WTC11 (cell line): ENCODE measurements at regions not wholly inside any gene's neighbourhood (a gene's known extent, or its start where the extent isn't known, plus 50 kb on each side); places are given as distances from the start of the nearest gene placed in this dataset.

Experiments
- ATAC-seq: fragments of 200-7000 bp; cut with Tn5 transposase; 2 replicates; pipeline ENCODE4 v1.10.0; 2021; ENCODE audit warnings: mild to moderate bottlenecking, moderate library complexity
- CTCF ChIA-PET: fragments of 300-600 bp; sonication (Branson Sonifier 250); formaldehyde crosslinking; loops from one replicate; lab custom pipeline; 2021; ENCODE audit warnings: antibody characterized with exemption; lab: Charles Lee
- POLR2A ChIA-PET: fragments of 350-600 bp; sonication (Branson Sonifier 250); formaldehyde crosslinking; loops from one replicate; lab custom pipeline; 2021; ENCODE audit warnings: antibody characterized with exemption; lab: Charles Lee
- DNase-seq: peaks from one replicate; pipeline ENCODE4 v3.0.0; 2021; ENCODE audit warnings: low spot score
- H3K27ac Mint-ChIP-seq: 2 replicates; pipeline ENCODE4 v1.8.0; 2021; ENCODE audit warnings: mixed read lengths
- H3K27me3 Mint-ChIP-seq: 2 replicates; pipeline ENCODE4 v1.8.0; 2021; ENCODE audit warnings: low read depth, mild to moderate bottlenecking, moderate library complexity, mixed read lengths
- H3K36me3 Mint-ChIP-seq: 2 replicates; pipeline ENCODE4 v1.8.0; 2021; ENCODE audit warnings: mixed read lengths
- H3K4me1 Mint-ChIP-seq: 2 replicates; pipeline ENCODE4 v1.8.0; 2022; ENCODE audit warnings: mixed read lengths
- H3K4me3 Mint-ChIP-seq: 2 replicates; pipeline ENCODE4 v1.8.0; 2021; ENCODE audit warnings: mild to moderate bottlenecking, moderate library complexity, mixed read lengths
- H3K9me3 Mint-ChIP-seq: 2 replicates; pipeline ENCODE4 v1.8.0; 2021; ENCODE audit warnings: mixed read lengths
- CREB1 ChIP-seq: sonication (generic); formaldehyde crosslinking; IDR thresholded peaks from 2 replicates; pipeline ENCODE4 v1.8.0; 2023; ENCODE audit warnings: mild to moderate bottlenecking, missing genetic modification reagents
- CREM ChIP-seq: sonication (generic); formaldehyde crosslinking; IDR thresholded peaks from 2 replicates; pipeline ENCODE4 v1.8.1; 2022; ENCODE audit warnings: mild to moderate bottlenecking, missing genetic modification reagents, moderate library complexity
- ESRRA ChIP-seq: sonication (generic); formaldehyde crosslinking; IDR thresholded peaks from 2 replicates; pipeline ENCODE4 v1.8.1; 2022; ENCODE audit warnings: mild to moderate bottlenecking, missing genetic modification reagents, borderline replicate concordance
- FOXK1 ChIP-seq: sonication (generic); formaldehyde crosslinking; IDR thresholded peaks from 2 replicates; pipeline ENCODE4 v1.8.0; 2022; ENCODE audit warnings: mild to moderate bottlenecking, moderate library complexity, missing genetic modification reagents
- HMGA2 ChIP-seq: fragments of 250-450 bp; sonication (Bioruptor Pico); IDR thresholded peaks from 2 replicates; pipeline ENCODE4 v1.4.0; 2021; ENCODE audit warnings: mild to moderate bottlenecking, moderate library complexity
- KAT7 ChIP-seq: sonication (generic); formaldehyde crosslinking; IDR thresholded peaks from 2 replicates; pipeline ENCODE4 v1.8.1; 2023; ENCODE audit warnings: missing genetic modification reagents, mild to moderate bottlenecking, borderline replicate concordance
- OVOL2 ChIP-seq: fragments of 250-450 bp; sonication (Bioruptor Pico); IDR thresholded peaks from 2 replicates; pipeline ENCODE4 v1.9.0; 2021; ENCODE audit warnings: mild to moderate bottlenecking, borderline replicate concordance
- ZNF232 ChIP-seq: sonication (generic); formaldehyde crosslinking; IDR thresholded peaks from 2 replicates; pipeline ENCODE4 v1.8.0; 2022; ENCODE audit warnings: mild to moderate bottlenecking, missing genetic modification reagents
- ZNF396 ChIP-seq: fragments of 250-450 bp; sonication (Bioruptor Pico); IDR thresholded peaks from 2 replicates; pipeline ENCODE4 v1.8.0; 2021; ENCODE audit warnings: mild to moderate bottlenecking, moderate library complexity, borderline replicate concordance
- TF ChIP-seq, protein P1 (sequence below): sonication (generic); formaldehyde crosslinking; conservative IDR thresholded peaks from 2 replicates; pipeline ENCODE4 v1.8.1; 2023; ENCODE audit warnings: mild to moderate bottlenecking, low read depth, missing genetic modification reagents, moderate library complexity
- TF ChIP-seq, protein P2 (sequence below): sonication (generic); formaldehyde crosslinking; IDR thresholded peaks from 2 replicates; pipeline ENCODE4 v1.8.0; 2022; ENCODE audit warnings: mild to moderate bottlenecking, missing genetic modification reagents
- TF ChIP-seq, protein P3 (sequence below): sonication (generic); formaldehyde crosslinking; IDR thresholded peaks from 2 replicates; pipeline ENCODE4 v1.8.0; 2023; ENCODE audit warnings: missing genetic modification reagents
- TF ChIP-seq, protein P4 (sequence below): fragments of 250-450 bp; sonication (Bioruptor Pico); IDR thresholded peaks from 2 replicates; pipeline ENCODE4 v1.9.0; 2021; ENCODE audit warnings: mild to moderate bottlenecking
- TF ChIP-seq, protein P5 (sequence below): fragments of 250-450 bp; sonication (Bioruptor Pico); IDR thresholded peaks from 2 replicates; pipeline ENCODE4 v1.9.0; 2021; ENCODE audit warnings: mild to moderate bottlenecking, borderline replicate concordance
- TF ChIP-seq, protein P6 (sequence below): fragments of 200-600 bp; IDR thresholded peaks from 2 replicates; pipeline ENCODE4 v1.8.0; 2022; ENCODE audit warnings: antibody characterized with exemption
- TF ChIP-seq, protein P7 (sequence below): sonication (generic); formaldehyde crosslinking; IDR thresholded peaks from 2 replicates; pipeline ENCODE4 v1.8.1; 2023; ENCODE audit warnings: mild to moderate bottlenecking, missing genetic modification reagents, moderate library complexity
- TF ChIP-seq, protein P8 (sequence below): sonication (generic); formaldehyde crosslinking; IDR thresholded peaks from 2 replicates; pipeline ENCODE4 v1.8.0; 2022; ENCODE audit warnings: mild to moderate bottlenecking, missing genetic modification reagents

DNA sequence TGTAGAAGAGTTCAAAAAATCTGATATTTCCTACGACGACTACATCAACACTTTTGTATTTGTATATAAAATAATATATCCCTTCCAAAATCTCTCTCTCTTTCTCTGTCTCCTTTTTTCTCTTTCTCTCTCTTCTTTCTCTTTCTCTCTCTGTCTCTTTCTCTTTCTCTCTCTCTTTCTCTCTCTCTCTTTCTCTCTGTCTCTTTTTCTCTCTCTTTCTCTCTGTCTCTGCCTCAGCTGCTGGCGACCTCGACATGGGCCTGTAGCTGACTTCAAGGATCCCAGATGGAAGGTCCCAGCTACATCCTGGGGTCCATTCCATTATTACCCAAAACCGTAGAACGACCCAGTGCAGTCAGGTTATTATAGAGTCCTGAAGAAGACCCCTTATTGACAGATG, 90.0 kb downstream of the CD24 start (continued):
- TF ChIP-seq, protein P1, sequence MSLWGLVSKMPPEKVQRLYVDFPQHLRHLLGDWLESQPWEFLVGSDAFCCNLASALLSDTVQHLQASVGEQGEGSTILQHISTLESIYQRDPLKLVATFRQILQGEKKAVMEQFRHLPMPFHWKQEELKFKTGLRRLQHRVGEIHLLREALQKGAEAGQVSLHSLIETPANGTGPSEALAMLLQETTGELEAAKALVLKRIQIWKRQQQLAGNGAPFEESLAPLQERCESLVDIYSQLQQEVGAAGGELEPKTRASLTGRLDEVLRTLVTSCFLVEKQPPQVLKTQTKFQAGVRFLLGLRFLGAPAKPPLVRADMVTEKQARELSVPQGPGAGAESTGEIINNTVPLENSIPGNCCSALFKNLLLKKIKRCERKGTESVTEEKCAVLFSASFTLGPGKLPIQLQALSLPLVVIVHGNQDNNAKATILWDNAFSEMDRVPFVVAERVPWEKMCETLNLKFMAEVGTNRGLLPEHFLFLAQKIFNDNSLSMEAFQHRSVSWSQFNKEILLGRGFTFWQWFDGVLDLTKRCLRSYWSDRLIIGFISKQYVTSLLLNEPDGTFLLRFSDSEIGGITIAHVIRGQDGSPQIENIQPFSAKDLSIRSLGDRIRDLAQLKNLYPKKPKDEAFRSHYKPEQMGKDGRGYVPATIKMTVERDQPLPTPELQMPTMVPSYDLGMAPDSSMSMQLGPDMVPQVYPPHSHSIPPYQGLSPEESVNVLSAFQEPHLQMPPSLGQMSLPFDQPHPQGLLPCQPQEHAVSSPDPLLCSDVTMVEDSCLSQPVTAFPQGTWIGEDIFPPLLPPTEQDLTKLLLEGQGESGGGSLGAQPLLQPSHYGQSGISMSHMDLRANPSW (CRISPR knock-in tag): no peak
- TF ChIP-seq, protein P2, sequence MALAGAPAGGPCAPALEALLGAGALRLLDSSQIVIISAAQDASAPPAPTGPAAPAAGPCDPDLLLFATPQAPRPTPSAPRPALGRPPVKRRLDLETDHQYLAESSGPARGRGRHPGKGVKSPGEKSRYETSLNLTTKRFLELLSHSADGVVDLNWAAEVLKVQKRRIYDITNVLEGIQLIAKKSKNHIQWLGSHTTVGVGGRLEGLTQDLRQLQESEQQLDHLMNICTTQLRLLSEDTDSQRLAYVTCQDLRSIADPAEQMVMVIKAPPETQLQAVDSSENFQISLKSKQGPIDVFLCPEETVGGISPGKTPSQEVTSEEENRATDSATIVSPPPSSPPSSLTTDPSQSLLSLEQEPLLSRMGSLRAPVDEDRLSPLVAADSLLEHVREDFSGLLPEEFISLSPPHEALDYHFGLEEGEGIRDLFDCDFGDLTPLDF: no peak
- TF ChIP-seq ESRRA (CRISPR knock-in tag) (no peak), OVOL2 (CRISPR knock-in tag) (no peak), FOXK1 (CRISPR knock-in tag) (no peak), ZNF396 (CRISPR knock-in tag) (no peak), HMGA2 (no peak), CREB1 (CRISPR knock-in tag) (no peak), KAT7 (CRISPR knock-in tag) (no peak), ZNF232 (CRISPR knock-in tag) (no peak)
- TF ChIP-seq, protein P3, sequence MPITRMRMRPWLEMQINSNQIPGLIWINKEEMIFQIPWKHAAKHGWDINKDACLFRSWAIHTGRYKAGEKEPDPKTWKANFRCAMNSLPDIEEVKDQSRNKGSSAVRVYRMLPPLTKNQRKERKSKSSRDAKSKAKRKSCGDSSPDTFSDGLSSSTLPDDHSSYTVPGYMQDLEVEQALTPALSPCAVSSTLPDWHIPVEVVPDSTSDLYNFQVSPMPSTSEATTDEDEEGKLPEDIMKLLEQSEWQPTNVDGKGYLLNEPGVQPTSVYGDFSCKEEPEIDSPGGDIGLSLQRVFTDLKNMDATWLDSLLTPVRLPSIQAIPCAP: no peak
- TF ChIP-seq, protein P4, sequence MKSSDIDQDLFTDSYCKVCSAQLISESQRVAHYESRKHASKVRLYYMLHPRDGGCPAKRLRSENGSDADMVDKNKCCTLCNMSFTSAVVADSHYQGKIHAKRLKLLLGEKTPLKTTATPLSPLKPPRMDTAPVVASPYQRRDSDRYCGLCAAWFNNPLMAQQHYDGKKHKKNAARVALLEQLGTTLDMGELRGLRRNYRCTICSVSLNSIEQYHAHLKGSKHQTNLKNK (CRISPR knock-in tag): no peak
- TF ChIP-seq, protein P5, sequence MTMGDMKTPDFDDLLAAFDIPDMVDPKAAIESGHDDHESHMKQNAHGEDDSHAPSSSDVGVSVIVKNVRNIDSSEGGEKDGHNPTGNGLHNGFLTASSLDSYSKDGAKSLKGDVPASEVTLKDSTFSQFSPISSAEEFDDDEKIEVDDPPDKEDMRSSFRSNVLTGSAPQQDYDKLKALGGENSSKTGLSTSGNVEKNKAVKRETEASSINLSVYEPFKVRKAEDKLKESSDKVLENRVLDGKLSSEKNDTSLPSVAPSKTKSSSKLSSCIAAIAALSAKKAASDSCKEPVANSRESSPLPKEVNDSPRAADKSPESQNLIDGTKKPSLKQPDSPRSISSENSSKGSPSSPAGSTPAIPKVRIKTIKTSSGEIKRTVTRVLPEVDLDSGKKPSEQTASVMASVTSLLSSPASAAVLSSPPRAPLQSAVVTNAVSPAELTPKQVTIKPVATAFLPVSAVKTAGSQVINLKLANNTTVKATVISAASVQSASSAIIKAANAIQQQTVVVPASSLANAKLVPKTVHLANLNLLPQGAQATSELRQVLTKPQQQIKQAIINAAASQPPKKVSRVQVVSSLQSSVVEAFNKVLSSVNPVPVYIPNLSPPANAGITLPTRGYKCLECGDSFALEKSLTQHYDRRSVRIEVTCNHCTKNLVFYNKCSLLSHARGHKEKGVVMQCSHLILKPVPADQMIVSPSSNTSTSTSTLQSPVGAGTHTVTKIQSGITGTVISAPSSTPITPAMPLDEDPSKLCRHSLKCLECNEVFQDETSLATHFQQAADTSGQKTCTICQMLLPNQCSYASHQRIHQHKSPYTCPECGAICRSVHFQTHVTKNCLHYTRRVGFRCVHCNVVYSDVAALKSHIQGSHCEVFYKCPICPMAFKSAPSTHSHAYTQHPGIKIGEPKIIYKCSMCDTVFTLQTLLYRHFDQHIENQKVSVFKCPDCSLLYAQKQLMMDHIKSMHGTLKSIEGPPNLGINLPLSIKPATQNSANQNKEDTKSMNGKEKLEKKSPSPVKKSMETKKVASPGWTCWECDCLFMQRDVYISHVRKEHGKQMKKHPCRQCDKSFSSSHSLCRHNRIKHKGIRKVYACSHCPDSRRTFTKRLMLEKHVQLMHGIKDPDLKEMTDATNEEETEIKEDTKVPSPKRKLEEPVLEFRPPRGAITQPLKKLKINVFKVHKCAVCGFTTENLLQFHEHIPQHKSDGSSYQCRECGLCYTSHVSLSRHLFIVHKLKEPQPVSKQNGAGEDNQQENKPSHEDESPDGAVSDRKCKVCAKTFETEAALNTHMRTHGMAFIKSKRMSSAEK (CRISPR knock-in tag): no peak

DNA sequence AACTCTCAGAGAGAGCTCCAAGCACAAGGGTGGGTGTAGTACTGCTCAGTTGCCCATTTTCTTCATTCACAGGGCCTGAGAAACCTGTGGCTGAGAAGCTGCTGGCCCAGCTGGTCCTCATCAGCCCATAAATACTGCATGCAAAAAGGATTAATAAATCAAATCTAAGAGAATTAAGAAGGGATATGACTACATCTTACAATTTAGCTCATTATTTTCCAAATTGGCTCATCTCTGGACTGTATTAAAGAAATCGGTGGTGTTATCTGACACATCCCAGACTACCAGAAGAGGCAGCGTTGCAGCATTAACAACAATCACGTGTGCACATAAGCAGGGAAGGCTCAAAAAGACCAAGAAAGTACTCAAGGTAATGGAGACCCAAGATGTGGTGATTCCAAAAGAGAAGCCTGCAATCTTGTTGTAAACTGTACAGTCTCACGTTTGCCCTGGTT, 90.7 kb downstream of the CD24 start:
- TF ChIP-seq, protein P6, sequence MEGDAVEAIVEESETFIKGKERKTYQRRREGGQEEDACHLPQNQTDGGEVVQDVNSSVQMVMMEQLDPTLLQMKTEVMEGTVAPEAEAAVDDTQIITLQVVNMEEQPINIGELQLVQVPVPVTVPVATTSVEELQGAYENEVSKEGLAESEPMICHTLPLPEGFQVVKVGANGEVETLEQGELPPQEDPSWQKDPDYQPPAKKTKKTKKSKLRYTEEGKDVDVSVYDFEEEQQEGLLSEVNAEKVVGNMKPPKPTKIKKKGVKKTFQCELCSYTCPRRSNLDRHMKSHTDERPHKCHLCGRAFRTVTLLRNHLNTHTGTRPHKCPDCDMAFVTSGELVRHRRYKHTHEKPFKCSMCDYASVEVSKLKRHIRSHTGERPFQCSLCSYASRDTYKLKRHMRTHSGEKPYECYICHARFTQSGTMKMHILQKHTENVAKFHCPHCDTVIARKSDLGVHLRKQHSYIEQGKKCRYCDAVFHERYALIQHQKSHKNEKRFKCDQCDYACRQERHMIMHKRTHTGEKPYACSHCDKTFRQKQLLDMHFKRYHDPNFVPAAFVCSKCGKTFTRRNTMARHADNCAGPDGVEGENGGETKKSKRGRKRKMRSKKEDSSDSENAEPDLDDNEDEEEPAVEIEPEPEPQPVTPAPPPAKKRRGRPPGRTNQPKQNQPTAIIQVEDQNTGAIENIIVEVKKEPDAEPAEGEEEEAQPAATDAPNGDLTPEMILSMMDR: no peak
- TF ChIP-seq, protein P7, sequence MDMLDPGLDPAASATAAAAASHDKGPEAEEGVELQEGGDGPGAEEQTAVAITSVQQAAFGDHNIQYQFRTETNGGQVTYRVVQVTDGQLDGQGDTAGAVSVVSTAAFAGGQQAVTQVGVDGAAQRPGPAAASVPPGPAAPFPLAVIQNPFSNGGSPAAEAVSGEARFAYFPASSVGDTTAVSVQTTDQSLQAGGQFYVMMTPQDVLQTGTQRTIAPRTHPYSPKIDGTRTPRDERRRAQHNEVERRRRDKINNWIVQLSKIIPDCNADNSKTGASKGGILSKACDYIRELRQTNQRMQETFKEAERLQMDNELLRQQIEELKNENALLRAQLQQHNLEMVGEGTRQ (CRISPR knock-in tag): peak; percentile 50; the same call in 1 of the 2 replicates
- TF ChIP-seq, protein P8, sequence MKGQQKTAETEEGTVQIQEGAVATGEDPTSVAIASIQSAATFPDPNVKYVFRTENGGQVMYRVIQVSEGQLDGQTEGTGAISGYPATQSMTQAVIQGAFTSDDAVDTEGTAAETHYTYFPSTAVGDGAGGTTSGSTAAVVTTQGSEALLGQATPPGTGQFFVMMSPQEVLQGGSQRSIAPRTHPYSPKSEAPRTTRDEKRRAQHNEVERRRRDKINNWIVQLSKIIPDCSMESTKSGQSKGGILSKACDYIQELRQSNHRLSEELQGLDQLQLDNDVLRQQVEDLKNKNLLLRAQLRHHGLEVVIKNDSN (CRISPR knock-in tag): 0 out of 2 replicates have a peak, but pooled peaks have one; percentile 51
- TF ChIP-seq CREM (CRISPR knock-in tag): no peak
- Mint-ChIP-seq H3K27ac (no peak overlapping the region), H3K36me3 (peaks cover under 1% of the 10 kb centered on the region; the same call in 1 of the 2 replicates), H3K4me1 (peaks cover 58% of the 10 kb centered on the region), H3K27me3 (no peaks in the 10 kb centered on the region), H3K4me3 (no peak overlapping the region), H3K9me3 (peaks cover 2% of the 10 kb centered on the region)
- ATAC-seq (peak; percentile 27; the same call in 1 of the 2 replicates), DNase-seq (no peak)
- ChIA-PET CTCF (interaction anchor here (0.5 to 1.2 kb wide), 3 partner anchors 135 to 274 kb away, joined by 3 to 5 read pairs (median 3); no protein-coding TSS in a partner anchor), POLR2A (no interaction called here)
